Epithelial cell of proximal tubule (primary cell): ENCODE measurements at regions not wholly inside any gene's neighbourhood (a gene's known extent, or its start where the extent isn't known, plus 50 kb on each side); places are given as distances from the start of the nearest gene placed in this dataset.
"Not testable (repeated sequence)": the region's sequence is repeated elsewhere in the genome, so short reads cannot be mapped to it uniquely, and the experiment has no call there.

Experiments
- DNase-seq: peaks from one replicate; pipeline ENCODE4 v3.0.0-alpha.2; 2011; ENCODE audit warnings: low read depth
- H3K4me3 ChIP-seq: 2 replicates; pipeline ENCODE4 v1.5.1; 2011; ENCODE audit warnings: low read depth, mild to moderate bottlenecking, low read length
- TF ChIP-seq, protein P1 (sequence below): conservative IDR thresholded peaks from 2 replicates; pipeline ENCODE4 v1.5.1; 2012; ENCODE audit warnings: low read depth, mild to moderate bottlenecking, low read length

GRCh38 chr17:22119751-22120150 lies 427.4 kb downstream of the KCNJ18 start:
- not testable (repeated sequence) for H3K4me3 ChIP-seq, DNase-seq

DNA sequence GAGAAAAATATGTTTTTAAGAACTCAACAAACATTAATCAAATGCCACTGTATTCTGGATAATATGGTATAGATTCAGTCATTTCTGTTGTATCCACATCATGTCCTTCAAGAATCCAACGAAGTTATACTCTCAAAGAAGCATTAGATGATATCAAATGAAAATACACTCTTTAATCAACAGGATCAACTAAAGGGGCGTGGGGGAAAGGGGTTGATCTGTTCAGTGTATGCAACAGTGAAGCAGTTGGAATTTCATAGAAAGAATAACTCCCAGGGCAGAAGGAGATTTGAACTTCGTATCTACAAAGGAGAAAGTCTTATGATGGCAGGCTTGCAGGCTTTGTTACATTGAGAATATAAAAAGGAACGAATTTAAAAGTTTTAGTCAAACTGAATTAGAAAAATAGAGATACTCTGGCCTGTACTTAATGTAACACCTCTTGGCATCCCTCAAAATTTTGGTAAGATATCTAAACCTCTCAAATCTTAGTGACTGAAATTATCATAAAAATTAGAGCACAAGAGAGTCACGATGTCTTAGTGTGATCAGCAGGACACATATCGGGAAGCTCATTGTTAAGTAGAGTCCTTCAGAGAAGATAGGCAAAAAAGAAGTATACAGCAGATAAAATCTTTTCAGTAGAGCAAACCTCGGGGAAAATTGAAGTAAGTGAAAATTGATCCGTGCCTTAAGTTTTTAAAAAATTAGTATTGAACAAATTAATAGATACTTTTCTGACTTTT lies 431.4 kb downstream of the KCNJ18 start:
- TF ChIP-seq, protein P1, sequence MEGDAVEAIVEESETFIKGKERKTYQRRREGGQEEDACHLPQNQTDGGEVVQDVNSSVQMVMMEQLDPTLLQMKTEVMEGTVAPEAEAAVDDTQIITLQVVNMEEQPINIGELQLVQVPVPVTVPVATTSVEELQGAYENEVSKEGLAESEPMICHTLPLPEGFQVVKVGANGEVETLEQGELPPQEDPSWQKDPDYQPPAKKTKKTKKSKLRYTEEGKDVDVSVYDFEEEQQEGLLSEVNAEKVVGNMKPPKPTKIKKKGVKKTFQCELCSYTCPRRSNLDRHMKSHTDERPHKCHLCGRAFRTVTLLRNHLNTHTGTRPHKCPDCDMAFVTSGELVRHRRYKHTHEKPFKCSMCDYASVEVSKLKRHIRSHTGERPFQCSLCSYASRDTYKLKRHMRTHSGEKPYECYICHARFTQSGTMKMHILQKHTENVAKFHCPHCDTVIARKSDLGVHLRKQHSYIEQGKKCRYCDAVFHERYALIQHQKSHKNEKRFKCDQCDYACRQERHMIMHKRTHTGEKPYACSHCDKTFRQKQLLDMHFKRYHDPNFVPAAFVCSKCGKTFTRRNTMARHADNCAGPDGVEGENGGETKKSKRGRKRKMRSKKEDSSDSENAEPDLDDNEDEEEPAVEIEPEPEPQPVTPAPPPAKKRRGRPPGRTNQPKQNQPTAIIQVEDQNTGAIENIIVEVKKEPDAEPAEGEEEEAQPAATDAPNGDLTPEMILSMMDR, result no peak
- H3K4me3 ChIP-seq, result no peak overlapping the region
- no peak for DNase-seq

- no peak for DNase-seq
- no peak overlapping the region for H3K4me3 ChIP-seq
- TF ChIP-seq, protein P1, result no peak
These were observed 435.8 kb downstream of the KCNJ18 start for GRCh38 chr17:22128171-22128570.

GRCh38 chr17:22128723-22129122 lies 436.4 kb downstream of the KCNJ18 start:
- no peak for DNase-seq
- TF ChIP-seq, protein P1, result no peak
- no peak overlapping the region for H3K4me3 ChIP-seq

- H3K4me3 ChIP-seq, DNase-seq: not testable (repeated sequence)
These were observed 437.6 kb downstream of the KCNJ18 start for GRCh38 chr17:22129920-22130319.

DNA sequence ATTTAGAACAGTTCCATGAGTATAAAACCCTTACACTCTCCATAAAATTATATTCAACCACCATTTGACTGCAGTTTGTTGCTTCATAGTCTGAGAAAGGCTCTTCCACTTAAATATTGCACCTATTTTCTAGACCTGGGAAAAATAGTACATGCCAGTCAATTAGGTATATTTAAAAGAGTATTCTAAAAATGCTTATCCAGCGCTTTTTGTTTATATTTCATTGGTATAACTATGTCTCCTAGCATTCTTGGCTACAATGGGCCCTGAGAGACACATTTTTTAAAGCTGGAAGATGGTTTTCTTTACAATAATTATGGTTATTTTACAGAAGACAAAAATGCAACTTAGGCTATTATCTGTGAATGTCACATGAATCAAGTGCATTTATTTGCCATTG lies 439.4 kb downstream of the KCNJ18 start:
- TF ChIP-seq, protein P1, result no peak
- DNase-seq, result no peak
- H3K4me3 ChIP-seq, result no peak overlapping the region

- no peak for DNase-seq
- TF ChIP-seq, protein P1, result no peak
These were observed 446.6 kb downstream of the KCNJ18 start for GRCh38 chr17:22138861-22139469.

DNA sequence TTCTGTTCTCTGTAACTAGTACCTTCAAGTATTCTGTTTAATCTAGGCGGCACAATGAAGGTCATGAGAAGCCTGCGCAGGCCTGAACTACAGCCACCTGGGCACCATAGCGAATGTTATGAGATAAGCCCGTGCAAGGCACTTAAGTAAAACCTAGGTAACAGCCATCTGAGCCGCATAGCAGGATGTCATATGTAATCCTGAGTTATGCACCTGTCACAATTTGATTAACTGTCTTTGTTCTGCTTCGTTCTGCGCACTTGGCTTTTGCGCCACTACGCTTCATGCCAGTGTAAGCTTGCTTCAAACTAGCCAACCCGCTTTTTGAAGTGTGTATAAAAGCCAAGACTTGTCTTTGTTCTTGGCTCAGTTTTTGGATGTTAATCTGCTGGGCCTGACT lies 449.8 kb downstream of the KCNJ18 start:
- H3K4me3 ChIP-seq, result no peak overlapping the region
- no peak for DNase-seq
- TF ChIP-seq, protein P1, result no peak

More at GRCh38 chr17:22138861-22139469, 446.6 kb downstream of the KCNJ18 start:
- no peak overlapping the region for H3K4me3 ChIP-seq
